ENCODE measurements at regions not wholly inside any gene's neighbourhood (a gene's known extent, or its start where the extent isn't known, plus 50 kb on each side); places are given as distances from the start of the nearest gene placed in this dataset.

- TF ChIP-seq CTCF (IDR thresholded peaks at IDR 0.05) (no peak), POLR2A (IDR thresholded peaks at IDR 0.05) (no peak)
Measured at GRCh38 chr11:81932303-81932702, 801.4 kb downstream of the FAM181B start.

Measured in sigmoid colon (tissue), 3 donors.